ENCODE measurements at regions not wholly inside any gene's neighbourhood (a gene's known extent, or its start where the extent isn't known, plus 50 kb on each side); places are given as distances from the start of the nearest gene placed in this dataset.

DNA sequence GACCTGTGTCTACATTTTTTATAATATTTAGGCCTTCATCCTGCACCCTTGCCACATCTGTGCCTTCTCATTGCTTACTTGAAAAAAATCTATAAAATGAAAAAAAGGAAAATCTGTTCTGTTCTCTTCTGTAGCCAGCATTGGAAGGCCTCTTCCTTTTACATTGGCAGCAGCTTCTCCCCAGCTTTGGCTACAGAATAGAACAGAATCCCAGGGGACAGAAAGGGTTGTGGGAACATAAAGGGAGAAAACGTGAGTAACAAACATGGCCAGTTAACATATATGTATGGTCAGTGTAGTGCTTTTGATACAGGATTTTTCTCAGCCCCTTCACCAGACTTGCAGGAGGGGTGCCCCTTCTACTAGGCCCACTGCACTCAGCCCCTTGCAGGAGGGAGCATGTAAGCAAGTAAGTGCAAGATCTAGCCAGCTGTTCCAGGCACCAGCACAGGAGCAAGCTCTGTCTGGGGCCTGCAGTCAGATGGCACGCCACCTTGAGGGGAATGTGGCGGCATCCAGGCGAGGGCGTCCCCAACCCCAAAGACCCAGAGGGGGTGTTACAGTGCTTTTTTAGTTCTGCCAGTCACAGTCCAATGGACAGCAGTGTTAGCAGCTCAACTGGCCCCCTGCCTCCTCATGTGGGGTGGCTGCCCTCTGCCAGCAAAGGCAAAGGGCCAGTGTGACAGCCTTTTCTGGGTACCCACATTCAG, 330.5 kb upstream of the ZNF462 start:
- TF ChIP-seq, protein P1, sequence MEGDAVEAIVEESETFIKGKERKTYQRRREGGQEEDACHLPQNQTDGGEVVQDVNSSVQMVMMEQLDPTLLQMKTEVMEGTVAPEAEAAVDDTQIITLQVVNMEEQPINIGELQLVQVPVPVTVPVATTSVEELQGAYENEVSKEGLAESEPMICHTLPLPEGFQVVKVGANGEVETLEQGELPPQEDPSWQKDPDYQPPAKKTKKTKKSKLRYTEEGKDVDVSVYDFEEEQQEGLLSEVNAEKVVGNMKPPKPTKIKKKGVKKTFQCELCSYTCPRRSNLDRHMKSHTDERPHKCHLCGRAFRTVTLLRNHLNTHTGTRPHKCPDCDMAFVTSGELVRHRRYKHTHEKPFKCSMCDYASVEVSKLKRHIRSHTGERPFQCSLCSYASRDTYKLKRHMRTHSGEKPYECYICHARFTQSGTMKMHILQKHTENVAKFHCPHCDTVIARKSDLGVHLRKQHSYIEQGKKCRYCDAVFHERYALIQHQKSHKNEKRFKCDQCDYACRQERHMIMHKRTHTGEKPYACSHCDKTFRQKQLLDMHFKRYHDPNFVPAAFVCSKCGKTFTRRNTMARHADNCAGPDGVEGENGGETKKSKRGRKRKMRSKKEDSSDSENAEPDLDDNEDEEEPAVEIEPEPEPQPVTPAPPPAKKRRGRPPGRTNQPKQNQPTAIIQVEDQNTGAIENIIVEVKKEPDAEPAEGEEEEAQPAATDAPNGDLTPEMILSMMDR (IDR thresholded peaks at IDR 0.05; ENCODE audit: insufficient read depth, low read length, severe bottlenecking), result no peak
- no peaks in the 10 kb centered on the region for H3K27me3 ChIP-seq (ENCODE audit: control insufficient read depth, insufficient read depth, low read length)
- no peak for DNase-seq (ENCODE audit: low read depth)
- FAIRE-seq, result no peak
- H3K36me3 ChIP-seq (ENCODE audit: control insufficient read depth, insufficient read depth, low read length), result no peaks in the 10 kb centered on the region
- H3K4me3 ChIP-seq (ENCODE audit: low read depth, low read length), result no peak overlapping the region

DNA sequence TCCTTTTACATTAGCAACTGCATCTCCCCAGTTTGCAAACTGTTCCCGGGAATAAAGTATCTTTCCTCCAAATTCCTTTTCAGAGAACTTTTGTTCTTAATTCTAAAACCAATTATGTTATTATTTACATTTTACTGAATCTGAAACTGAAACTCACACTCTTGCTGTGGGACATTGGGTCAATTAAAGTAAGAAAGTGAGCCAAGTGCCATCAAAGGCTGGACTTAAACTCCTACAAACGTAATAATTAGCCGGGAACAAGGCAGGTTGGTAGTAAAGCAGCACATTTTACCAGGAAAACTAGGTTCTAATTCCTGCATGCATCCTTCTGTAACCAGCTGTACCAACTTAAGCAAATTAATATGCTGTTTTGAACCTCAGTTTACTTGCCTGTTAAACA, 328.2 kb upstream of the ZNF462 start:
- DNase-seq (ENCODE audit: low read depth), result no peak
- H3K27me3 ChIP-seq (ENCODE audit: control insufficient read depth, insufficient read depth, low read length), result no peaks in the 10 kb centered on the region
- TF ChIP-seq, protein P1 (IDR thresholded peaks at IDR 0.05; ENCODE audit: insufficient read depth, low read length, severe bottlenecking), result no peak
- no peak overlapping the region for H3K4me3 ChIP-seq (ENCODE audit: low read depth, low read length)
- no peaks in the 10 kb centered on the region for H3K36me3 ChIP-seq (ENCODE audit: control insufficient read depth, insufficient read depth, low read length)
- no peak for FAIRE-seq

DNA sequence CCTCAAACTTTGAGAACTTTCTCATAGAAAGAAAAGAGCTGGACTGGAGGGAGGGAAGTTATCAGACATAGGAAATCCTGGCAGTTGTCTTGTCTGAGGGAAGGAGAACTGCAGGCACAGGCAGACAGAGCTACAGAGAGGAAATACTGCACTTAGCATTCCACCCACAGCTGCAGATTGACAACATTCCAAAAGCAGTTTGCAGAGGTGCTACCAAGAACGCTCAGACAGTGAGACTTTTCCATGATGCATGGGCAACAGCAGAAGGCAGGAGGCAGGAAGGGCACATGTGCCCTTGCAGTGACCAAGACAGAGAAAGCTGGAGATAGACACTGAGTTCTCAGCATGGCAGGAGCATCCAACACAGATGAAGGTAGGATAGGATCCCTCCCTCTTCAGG, 327.5 kb upstream of the ZNF462 start:
- DNase-seq (ENCODE audit: low read depth), result no peak
- TF ChIP-seq, protein P1 (IDR thresholded peaks at IDR 0.05; ENCODE audit: insufficient read depth, low read length, severe bottlenecking), result no peak
- H3K36me3 ChIP-seq (ENCODE audit: control insufficient read depth, insufficient read depth, low read length), result no peaks in the 10 kb centered on the region
- no peak overlapping the region for H3K4me3 ChIP-seq (ENCODE audit: low read depth, low read length)
- H3K27me3 ChIP-seq (ENCODE audit: control insufficient read depth, insufficient read depth, low read length), result no peaks in the 10 kb centered on the region
- no peak for FAIRE-seq

DNA sequence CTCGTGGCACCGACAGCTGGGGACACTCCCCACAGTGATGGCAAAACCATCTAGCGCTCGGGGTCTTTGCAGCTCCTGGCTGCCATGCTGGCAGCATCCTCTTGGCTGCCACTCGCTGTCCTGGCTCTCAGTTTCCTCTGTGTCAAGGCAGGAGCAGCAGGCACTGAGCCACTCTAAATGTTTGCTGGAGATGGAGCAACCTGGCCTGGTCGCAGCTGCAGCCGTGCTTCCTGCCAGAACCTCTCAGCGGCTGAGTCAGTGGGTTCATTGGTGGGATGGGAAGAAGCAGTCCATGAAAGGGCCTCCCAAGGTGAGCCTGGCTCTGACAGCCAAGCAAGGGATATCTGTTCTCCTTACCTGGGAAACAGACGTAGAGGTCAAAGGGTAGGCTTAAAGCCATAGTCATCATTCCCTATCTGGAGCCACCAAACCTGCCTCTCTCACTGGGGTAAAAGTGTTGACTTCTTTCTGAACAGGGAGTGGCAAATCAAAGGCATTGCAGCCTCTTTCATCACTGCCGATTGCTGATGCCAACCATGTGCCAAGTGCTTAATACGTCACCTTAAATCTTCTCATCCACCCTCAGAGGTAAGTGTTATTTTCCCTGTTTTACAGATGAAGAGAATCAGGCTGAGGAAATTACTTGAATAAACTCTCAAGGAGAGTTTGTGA, 304.8 kb upstream of the ZNF462 start:
- H3K36me3 ChIP-seq (ENCODE audit: control insufficient read depth, insufficient read depth, low read length), result no peaks in the 10 kb centered on the region

DNA sequence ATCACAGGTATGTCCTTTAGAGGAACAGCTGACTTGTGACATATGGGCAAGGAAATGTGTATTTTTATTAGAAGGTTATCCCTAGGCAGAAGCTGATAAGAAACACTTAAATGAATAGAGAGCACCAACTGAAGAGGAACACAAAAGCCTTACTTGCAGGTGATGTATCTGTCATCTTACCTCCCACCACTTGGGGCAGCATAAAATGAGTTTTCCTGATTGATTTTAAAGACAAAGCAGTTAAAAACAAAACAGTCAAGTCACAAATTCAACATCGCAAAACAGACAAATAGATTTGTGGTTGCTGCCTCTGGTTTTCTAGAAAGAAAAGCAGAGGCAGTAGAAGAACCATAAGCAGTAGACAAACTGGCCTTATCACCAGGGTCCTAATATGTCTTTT, 302.4 kb upstream of the ZNF462 start:
- DNase-seq (ENCODE audit: low read depth), result no peak
- TF ChIP-seq, protein P1 (IDR thresholded peaks at IDR 0.05; ENCODE audit: insufficient read depth, low read length, severe bottlenecking), result peak; percentile 12
- H3K4me3 ChIP-seq (ENCODE audit: low read depth, low read length), result no peak overlapping the region
- H3K36me3 ChIP-seq (ENCODE audit: control insufficient read depth, insufficient read depth, low read length), result no peaks in the 10 kb centered on the region
- no peak for FAIRE-seq
- H3K27me3 ChIP-seq (ENCODE audit: control insufficient read depth, insufficient read depth, low read length), result no peaks in the 10 kb centered on the region

More for the DNA sequence above, 304.8 kb upstream of the ZNF462 start:
- TF ChIP-seq, protein P1 (IDR thresholded peaks at IDR 0.05; ENCODE audit: insufficient read depth, low read length, severe bottlenecking), result no peak
- DNase-seq (ENCODE audit: low read depth) (no peak), FAIRE-seq (no peak)
- H3K27me3 ChIP-seq (ENCODE audit: control insufficient read depth, insufficient read depth, low read length), result no peaks in the 10 kb centered on the region
- H3K4me3 ChIP-seq (ENCODE audit: low read depth, low read length), result no peak overlapping the region
